ENCODE measurements at regions not wholly inside any gene's neighbourhood (a gene's known extent, or its start where the extent isn't known, plus 50 kb on each side); places are given as distances from the start of the nearest gene placed in this dataset.

GRCh38 chr3:144084929-144085328, 113.3 kb downstream of the DIPK2A start:
- DNase-seq, result no peak

- DNase-seq, result peak; percentile 74
These were observed 114.3 kb downstream of the DIPK2A start for GRCh38 chr3:144085964-144086363.

- DNase-seq, result no peak
These were observed 124.4 kb downstream of the DIPK2A start for GRCh38 chr3:144096016-144096415.

GRCh38 chr3:144097163-144097562, 125.5 kb downstream of the DIPK2A start:
- DNase-seq, result no peak

- no peak for DNase-seq
These were observed 127.1 kb downstream of the DIPK2A start for GRCh38 chr3:144098691-144099090.

- DNase-seq, result no peak
These were observed 130.8 kb downstream of the DIPK2A start for GRCh38 chr3:144102421-144102820.

- DNase-seq, result no peak
These were observed 132.6 kb downstream of the DIPK2A start for GRCh38 chr3:144104186-144104585.

- DNase-seq, result no peak
These were observed 133.1 kb downstream of the DIPK2A start for GRCh38 chr3:144104679-144105078.

- DNase-seq, result no peak
These were observed 133.9 kb downstream of the DIPK2A start for GRCh38 chr3:144105542-144105941.

- no peak for DNase-seq
These were observed 135.3 kb downstream of the DIPK2A start for GRCh38 chr3:144106970-144107369.

GRCh38 chr3:144107923-144108322, 136.3 kb downstream of the DIPK2A start:
- no peak for DNase-seq

GRCh38 chr3:144109944-144110343, 138.3 kb downstream of the DIPK2A start:
- DNase-seq, result no peak

GRCh38 chr3:144112036-144112435, 140.4 kb downstream of the DIPK2A start:
- no peak for DNase-seq

GRCh38 chr3:144112437-144112836, 140.8 kb downstream of the DIPK2A start:
- no peak for DNase-seq

GRCh38 chr3:144114767-144115166, 143.1 kb downstream of the DIPK2A start:
- no peak for DNase-seq

GRCh38 chr3:144119633-144120032, 148.0 kb downstream of the DIPK2A start:
- DNase-seq, result no peak

GRCh38 chr3:144121661-144122060, 150.0 kb downstream of the DIPK2A start:
- DNase-seq, result no peak

- DNase-seq, result no peak
These were observed 155.4 kb downstream of the DIPK2A start for GRCh38 chr3:144127014-144127413.

- no peak for DNase-seq
These were observed 156.1 kb downstream of the DIPK2A start for GRCh38 chr3:144127700-144128099.

- no peak for DNase-seq
These were observed 156.7 kb downstream of the DIPK2A start for GRCh38 chr3:144128108-144128892.

- no peak for DNase-seq
These were observed 158.1 kb downstream of the DIPK2A start for GRCh38 chr3:144129536-144130214.

- no peak for DNase-seq
These were observed 169.5 kb downstream of the DIPK2A start for GRCh38 chr3:144141074-144141473.

GRCh38 chr3:144141496-144141895, 169.9 kb downstream of the DIPK2A start:
- no peak for DNase-seq

- DNase-seq, result no peak
These were observed 170.7 kb downstream of the DIPK2A start for GRCh38 chr3:144142151-144142840.

Measured in GF-D8 (cell line).